ENCODE measurements at regions not wholly inside any gene's neighbourhood (a gene's known extent, or its start where the extent isn't known, plus 50 kb on each side); places are given as distances from the start of the nearest gene placed in this dataset.

- intact Hi-C loops (cut with DNase I): no loop called here
- no peak for ATAC-seq
- no peaks in the 10 kb centered on the region for H3K27me3 ChIP-seq
- DNase-seq: no peak
- no peaks in the 10 kb centered on the region for H3K4me1 ChIP-seq
- H3K4me3 ChIP-seq: no peak overlapping the region
- H3K36me3 ChIP-seq: no peaks in the 10 kb centered on the region
- no peaks in the 10 kb centered on the region for H3K9me3 ChIP-seq
- H3K27ac ChIP-seq: no peak overlapping the region
- no peak for TF ChIP-seq CTCF (IDR thresholded peaks at IDR 0.05)
Measured at GRCh38 chr1:60952612-60953111, 129.7 kb upstream of the NFIA start.

DNA sequence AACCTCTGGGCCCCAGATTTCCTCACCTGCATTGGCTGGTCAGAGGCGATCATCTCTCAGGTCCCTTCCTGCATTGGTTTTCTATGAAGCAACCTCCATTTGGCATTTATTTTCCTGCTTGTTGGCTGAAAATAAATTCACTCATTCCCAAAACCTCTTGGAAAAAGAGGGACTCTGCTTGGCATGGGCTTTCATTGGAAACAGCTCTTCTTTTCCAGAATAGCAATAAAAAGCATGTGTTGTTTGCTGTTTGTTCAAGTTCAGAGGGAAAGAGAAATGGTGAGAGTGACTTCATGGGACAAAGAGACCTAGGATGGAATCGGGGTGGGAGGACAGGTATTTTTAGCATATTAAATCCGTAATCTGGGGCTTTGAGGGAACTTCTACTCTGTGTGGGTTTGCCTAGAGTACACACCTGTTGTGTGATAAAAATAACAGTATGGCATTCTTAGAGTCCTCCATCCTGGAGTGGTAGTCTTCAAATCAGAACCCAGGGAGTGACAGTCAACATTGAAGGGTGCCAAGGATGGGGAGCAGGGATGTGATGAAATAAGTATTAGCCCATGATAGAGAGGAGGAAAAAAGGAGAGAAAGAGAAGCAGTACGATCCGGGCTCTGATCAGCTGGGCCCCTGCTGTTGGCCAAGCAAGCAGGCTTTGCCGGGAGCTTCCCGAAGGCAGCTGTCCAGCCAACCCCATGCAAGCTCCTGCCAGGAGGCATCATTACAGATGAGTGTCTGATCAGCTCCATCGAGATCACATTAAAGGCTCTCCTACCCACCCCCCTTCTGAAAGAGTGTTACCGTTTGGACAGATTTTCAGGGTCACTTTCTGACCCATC lies 131.9 kb upstream of the NFIA start:
- no peak overlapping the region for H3K4me3 ChIP-seq
- no peak overlapping the region for H3K27ac ChIP-seq
- H3K27me3 ChIP-seq: no peaks in the 10 kb centered on the region
- DNase-seq (no peak), ATAC-seq (no peak)
- H3K4me1 ChIP-seq: no peaks in the 10 kb centered on the region
- no peaks in the 10 kb centered on the region for H3K36me3 ChIP-seq
- no peaks in the 10 kb centered on the region for H3K9me3 ChIP-seq
- intact Hi-C loops (cut with DNase I): no loop called here
- no peak for TF ChIP-seq CTCF (IDR thresholded peaks at IDR 0.05)

GRCh38 chr1:60949826-60950197 lies 132.5 kb upstream of the NFIA start:
- H3K27me3 ChIP-seq: no peaks in the 10 kb centered on the region
- intact Hi-C loops (cut with DNase I): no loop called here
- no peak overlapping the region for H3K27ac ChIP-seq
- DNase-seq: no peak
- H3K9me3 ChIP-seq: no peaks in the 10 kb centered on the region
- ATAC-seq: no peak
- H3K36me3 ChIP-seq: no peaks in the 10 kb centered on the region
- TF ChIP-seq CTCF (IDR thresholded peaks at IDR 0.05): no peak
- no peaks in the 10 kb centered on the region for H3K4me1 ChIP-seq
- H3K4me3 ChIP-seq: no peak overlapping the region

GRCh38 chr1:60949154-60949825 lies 133.1 kb upstream of the NFIA start:
- Histone ChIP-seq H3K4me3 (no peak overlapping the region), H3K27ac (no peak overlapping the region), H3K4me1 (no peaks in the 10 kb centered on the region), H3K27me3 (no peaks in the 10 kb centered on the region), H3K9me3 (no peaks in the 10 kb centered on the region), H3K36me3 (no peaks in the 10 kb centered on the region)
- no peak for DNase-seq
- no peak for TF ChIP-seq CTCF (IDR thresholded peaks at IDR 0.05)
- intact Hi-C loops (cut with DNase I): no loop called here
- no peak for ATAC-seq

DNA sequence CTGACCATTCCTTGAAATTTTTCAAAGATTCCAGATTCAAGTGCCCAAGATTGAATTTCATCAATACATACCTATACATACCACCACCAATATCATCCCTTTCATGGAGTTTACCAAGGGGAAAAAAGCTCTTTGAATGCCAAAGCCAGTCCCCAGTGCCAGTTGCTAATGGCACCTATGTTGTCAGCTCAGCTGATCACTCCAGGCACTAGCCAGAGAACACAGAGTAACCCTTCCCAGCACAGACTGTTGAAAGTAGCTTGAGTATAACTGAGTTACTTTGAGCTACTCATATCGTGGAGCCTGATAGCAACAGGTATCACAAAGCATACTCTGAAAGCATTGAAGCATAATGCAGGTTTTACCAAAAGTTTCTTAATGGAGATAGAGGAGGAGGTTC lies 133.9 kb upstream of the NFIA start:
- ATAC-seq (no peak), DNase-seq (no peak)
- Histone ChIP-seq H3K36me3 (no peaks in the 10 kb centered on the region), H3K27ac (no peak overlapping the region), H3K9me3 (no peaks in the 10 kb centered on the region), H3K27me3 (no peaks in the 10 kb centered on the region), H3K4me3 (no peak overlapping the region), H3K4me1 (no peaks in the 10 kb centered on the region)
- intact Hi-C loops (cut with DNase I): no loop called here
- TF ChIP-seq CTCF (IDR thresholded peaks at IDR 0.05): no peak
